ENCODE measurements at regions not wholly inside any gene's neighbourhood (a gene's known extent, or its start where the extent isn't known, plus 50 kb on each side); places are given as distances from the start of the nearest gene placed in this dataset.

DNA sequence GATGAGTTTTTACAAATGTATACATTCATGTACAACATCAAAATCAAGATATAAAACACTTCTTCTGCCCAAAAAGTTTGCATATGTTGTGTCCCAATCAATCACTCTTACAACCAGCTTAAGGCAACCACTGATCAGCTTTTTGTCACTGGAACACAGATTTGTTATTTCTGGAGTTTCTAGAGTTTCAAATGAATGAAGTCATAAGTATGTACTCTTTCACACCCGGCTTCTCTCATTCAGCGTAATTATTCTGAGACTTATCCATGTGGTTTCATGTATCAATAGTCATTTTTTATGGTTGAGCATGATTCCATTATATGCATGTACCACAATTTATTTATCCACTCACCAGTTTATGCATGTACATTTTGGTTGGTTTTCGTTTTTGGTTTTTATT lies 53.0 kb upstream of the CORO2B start:
- no peak for DNase-seq (ENCODE audit: low spot score)

DNA sequence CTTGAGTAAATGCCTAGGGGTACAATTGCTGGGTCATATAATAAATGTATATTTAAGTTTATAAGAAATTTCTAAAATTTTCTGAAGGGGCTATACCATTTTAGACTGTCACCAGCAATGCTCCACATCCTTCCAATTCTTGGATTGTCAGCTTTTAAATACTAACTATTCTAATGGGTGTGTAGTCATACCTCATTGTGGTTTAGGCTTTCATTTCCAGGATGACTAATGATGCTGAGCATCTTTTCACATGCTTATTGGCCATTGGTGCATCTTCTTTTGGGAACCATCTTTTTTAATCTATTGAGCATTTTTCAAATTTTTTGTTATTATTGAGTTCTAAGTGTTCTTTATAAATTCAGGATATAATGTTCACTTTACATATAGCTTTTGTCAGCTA lies 52.5 kb upstream of the CORO2B start:
- DNase-seq (ENCODE audit: low spot score), result peak; percentile 45

DNA sequence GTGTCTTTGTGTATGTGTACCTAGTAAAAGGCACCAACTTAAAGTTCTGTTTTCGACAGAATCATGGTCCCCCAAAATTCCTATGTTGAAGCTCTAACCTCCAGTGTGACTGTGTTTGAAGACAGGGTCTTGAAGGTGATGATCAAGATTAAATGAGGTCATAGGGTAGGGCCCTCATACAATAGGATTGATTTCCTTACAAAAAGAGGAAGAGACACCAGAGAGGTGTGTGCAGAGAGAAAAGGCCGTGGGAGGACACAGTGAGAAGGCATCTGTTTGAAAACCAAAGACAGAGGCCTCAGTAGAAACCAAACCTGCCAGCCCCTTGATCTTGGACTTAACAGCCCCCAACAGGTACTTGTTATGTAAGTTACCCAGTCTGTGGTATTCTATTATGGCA lies 52.0 kb upstream of the CORO2B start:
- no peak for DNase-seq (ENCODE audit: low spot score)

DNA sequence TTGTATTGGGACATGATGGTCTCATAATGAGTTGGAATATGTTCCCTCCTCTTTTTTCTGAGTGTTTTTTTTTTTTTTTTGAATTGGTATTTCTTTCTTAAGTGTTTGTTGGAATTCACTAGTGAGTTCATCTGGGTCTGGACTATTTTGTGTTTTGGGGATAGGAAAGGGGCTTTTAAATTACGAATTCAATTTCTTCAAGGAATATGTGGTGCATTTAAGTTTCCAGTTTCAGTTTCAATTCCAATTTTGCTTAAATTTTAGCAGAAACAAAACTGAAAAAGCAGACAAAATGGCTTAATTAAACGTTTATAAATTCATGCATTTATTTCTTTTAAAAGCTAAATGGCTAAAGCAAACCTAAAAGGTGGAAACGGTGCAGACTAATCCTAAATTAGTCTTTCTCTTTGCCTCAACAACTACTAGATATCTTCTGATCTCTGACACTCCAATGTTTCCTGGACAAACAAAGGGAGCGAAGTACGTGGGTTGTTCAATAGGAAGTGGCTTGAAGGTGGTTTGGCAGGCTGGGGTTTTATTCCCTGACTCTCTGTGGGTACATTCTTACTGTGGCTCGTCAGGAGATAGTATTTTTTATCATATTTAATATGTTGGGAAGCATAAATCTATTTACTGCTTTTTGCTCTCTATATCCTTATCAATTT lies 50.0 kb upstream of the CORO2B start:
- no peak for DNase-seq (ENCODE audit: low spot score)

Measured in RKO (cell line).